TTC549 (cell line): ENCODE measurements at regions not wholly inside any gene's neighbourhood (a gene's known extent, or its start where the extent isn't known, plus 50 kb on each side); places are given as distances from the start of the nearest gene placed in this dataset.
"Not testable (repeated sequence)": the region's sequence is repeated elsewhere in the genome, so short reads cannot be mapped to it uniquely, and the experiment has no call there.

Experiments used
- FAIRE-seq: peaks from 2 replicates; lab custom pipeline; 2012; peaks lifted over from hg19 to GRCh38; lab: Jason Lieb, UNC

DNA sequence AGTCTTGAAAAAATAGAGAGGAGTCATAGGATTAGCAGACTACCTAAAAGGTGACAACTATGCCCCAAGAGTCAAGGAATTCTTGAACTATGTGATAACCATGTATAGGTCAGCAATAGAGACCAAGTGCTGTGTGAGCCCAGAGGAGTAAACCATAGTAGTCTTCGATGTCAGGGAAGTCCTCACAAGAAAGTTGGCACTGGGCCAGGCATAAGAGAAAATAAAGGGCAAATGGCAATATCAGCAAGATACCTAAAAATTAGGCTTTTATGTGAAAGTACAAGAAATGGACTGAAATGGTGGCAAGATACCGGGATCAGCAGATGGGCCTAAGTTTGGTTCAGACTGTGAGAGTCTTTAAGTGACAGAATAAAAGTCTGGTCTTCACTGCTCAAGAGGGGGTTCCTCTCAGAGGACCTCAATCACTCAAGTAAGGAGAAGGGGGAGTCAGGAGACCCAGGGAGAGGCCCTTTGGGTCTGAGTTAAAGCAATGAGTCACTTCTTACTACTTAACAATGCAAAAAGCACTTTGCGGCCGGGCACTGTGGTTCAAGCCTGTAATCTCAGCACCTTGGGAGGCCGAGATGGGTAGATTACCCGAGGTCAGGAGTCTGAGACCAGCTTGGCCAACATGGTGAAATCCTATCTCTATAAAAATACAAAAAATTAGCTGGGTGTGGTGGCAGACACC, 95.0 kb downstream of the TEX35 start:
- FAIRE-seq: no peak

DNA sequence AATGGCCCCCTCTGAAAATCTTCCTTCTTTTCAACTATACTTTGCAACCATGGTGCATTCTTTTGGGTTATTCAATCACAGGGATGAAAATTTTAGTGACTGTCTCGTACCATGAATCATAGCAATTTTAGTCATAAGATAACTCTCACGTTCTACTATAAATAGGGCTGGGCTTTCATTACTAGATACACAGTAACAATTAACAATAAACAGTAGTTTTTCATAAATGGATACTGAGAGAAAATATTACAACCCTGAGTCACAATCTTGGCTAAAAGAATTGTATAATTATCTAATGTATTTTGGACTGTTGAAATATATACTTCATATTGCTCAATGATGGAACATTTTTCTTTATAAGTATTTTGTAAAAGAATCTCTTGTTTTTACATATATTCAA, 96.1 kb downstream of the TEX35 start:
- FAIRE-seq: peak; percentile 41

DNA sequence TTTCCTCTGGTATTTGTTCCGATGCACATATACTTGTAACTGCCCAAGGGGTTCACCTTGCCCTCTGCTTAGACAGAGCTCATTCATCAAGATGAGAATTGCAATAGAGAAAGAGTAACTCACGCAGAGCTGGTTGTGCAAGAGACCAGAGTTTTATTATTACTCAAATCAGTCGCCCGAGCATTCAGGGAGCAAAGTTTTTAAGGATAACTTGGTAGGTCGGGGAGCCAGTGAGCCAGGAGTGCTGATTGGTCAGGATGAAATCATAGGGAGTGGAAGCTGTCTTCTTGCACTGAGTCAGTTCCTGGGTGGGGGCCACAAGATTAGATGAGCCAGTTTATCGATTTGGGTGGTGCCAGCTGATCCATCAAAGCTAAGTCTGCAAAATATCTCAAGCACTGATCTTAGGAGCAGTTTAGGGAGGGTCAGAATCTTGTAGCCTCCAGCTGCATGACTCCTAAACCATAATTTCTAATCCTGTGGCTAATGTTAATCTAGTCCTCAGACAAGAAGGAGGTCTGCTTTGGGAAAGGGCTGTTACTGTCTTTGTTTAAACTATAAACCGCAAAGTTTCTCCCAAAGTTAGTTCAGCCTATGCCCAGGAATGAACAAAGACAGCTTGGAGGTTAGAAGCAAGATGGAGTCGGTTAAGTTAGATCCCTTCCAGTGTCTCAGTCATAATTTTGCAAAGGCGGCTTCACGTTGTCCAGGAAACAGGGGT, 97.9 kb downstream of the TEX35 start:
- not testable (repeated sequence) for FAIRE-seq

DNA sequence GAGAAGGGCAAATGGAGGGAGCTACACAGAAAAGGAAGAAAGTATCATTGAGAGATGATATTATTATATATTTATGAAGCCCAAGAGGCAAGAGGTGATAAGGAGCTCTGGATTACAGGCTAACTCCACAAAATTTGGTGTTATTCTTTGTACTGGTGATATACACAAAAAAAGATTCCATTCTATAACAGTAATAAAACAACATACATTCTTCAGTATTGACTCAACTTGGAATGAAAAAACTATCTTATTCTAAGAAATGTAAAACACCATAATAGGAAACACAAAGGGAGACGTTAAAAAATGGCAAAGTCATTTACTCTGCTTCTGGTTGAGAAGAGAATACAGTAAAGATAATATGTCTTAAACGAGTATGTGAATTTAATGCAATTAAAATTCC, 99.4 kb downstream of the TEX35 start:
- FAIRE-seq: peak; percentile 59

DNA sequence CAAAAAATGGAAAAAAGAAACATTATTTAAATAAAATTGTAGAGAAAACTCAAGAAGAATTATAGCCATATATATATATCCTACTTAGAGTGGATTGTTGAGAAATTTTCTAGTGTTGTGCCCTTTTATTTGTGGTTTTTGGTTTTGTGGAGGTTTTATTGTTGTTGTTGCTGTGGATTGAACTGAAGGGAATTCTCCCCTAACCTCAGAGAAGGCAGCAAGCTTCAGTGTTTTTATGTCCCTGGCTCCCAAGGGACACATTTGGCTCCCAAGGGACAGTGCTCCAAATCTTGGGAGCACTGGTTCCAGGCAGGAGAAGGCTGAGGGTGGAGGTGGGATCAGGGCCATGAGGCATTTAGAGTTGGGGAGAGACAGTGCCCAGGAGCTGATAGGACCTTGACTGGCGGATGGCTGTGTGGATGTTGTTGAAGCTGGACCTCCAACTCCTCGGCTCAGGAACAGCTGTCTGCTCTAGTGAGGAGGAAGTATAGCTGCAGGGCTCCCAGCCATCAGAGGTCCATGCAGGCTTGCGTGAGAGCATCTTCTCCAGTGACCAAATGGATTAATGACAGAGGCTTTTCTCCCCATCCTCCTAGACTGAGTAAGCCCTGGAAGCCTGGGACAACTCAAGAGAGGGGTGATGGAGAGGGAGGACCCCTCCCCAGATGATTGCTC, 100.5 kb downstream of the TEX35 start:
- FAIRE-seq: no peak

DNA sequence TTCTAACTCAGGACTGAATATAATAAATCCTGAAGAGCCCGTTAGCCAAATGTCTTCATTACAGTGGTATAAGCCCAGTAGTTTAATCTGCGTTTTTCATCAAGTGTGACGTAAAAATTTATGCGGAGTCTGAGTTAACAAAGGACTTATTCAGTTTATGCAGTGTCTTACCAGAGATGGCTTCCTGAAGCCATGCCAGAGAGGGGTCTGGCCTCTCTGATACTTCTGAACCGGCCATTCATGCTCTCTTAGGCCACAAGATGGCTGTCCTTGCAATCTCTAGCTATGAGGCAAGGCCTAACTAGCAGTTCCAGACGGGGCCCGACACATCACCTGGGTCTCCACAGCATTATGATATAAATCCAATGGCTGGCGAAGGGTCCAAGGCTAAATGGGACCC, 101.4 kb downstream of the TEX35 start:
- FAIRE-seq: no peak

DNA sequence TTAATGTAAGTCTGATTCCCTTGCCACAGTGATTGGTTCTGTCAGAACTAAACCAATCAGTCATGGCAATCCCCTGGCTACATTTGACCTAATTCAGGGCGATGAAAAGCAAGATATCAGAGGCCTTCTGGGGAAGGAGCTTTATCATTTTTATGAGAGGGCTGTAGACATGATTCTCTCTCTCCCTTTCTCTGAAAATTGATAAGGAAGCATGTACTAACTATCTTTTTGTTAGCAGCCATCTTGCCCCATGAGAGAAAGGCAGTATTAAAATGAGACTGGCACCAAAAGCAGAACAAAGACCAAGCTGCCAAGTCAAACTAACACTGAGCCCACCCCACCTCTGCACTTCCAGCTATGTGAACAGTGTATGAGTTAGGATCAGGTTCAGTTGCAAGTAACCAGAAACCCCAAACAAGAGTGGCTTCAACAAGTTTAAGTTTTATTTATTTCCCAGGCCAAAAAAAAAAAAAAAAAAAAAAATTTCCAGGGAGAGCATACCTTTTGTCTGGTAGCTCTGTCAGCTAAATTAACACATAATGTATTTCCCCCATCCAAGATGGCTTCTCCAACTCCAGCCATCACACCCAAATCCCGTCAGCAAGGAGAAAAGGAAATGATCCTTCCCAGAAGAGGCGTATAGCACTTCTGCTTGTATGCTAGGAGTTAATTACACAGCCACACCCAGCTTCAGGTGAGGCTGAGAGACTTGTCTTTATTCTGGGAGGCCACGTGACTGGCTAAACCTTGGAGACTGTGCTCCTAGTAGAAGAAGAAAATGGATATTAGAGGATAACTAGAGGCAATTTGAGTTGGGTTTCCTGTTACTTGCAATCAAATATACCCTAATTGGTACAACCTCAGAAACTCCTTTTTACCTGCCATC, 105.8 kb upstream of the RALGPS2 start:
- no peak for FAIRE-seq

DNA sequence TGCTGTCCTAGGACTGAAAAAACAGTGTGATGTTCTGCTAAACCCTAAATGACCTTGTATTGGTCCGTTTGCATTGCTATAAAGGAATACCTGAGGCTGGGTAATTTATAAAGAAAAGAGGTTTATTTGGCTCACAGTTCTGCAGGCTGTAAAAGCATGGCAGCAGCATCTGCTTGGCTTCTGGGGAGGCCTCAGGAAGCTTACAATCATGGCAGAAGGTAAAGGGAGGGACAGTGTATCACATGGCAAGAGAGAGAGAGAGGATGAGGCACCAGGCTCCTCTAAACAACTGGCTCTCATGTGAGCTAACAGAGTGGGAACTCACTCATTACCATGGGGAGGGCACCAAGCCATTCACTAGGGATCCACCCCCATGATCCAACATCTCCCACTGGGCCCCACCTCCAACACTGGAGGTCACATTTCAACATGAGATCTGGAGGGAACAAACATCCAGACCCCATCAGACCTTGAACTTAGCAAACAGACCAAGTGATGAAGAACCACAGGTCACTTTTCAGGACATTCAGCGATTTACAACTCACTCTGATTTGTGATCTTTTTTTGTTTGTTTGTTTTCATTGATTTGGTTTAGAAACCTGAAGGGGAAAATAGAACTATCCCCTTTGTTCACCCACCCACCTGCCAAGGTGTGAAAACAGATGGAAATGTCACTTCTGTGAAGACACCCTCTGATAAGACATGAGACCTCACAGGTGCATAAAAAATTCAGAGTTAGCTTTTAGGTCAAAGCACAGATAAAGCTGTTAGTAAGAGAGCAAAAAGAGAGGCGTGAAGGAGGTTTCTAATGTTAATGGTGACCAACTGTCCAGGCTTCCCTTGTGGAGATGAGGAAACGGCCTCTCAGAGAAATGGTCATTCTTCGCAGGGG, 104.2 kb upstream of the RALGPS2 start:
- FAIRE-seq: no peak

DNA sequence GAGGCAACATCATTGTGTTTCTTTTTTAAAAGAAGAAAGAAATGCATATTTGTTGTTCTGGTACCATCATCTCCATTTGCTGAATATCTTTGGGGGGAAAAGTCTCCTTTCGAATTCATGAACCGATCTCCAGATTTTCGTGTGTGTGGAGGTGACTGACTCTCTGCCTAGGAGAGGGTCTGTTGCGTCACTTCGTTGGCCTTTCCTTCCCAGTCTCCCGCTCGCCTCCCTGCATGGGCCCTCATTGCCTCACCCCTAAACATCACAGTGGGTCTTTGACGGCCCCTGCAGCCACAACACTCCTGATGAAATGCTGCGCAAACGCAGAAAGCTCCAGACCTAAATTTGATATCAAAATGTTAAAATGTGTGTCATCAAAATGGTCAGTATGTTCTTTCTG, 103.2 kb upstream of the RALGPS2 start:
- FAIRE-seq: no peak

DNA sequence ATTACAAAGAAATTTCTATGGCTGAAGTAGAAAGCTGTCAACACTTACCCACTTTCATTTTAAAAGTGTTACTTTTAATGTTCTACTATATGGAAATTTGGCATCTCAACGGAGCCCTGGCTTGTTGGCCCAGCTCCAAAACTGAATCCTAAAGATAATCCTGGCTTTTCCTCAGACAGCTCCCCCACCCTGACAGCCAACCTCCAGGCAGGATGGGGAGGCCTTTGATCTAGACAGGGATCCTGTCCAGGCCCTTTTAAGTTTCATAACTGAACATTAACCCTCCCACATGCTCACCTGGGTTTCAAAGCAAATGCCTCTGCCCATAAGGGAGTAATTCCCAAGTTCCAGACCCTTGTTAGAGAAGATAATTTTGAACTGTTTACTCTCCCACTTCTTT, 99.3 kb upstream of the RALGPS2 start:
- no peak for FAIRE-seq

DNA sequence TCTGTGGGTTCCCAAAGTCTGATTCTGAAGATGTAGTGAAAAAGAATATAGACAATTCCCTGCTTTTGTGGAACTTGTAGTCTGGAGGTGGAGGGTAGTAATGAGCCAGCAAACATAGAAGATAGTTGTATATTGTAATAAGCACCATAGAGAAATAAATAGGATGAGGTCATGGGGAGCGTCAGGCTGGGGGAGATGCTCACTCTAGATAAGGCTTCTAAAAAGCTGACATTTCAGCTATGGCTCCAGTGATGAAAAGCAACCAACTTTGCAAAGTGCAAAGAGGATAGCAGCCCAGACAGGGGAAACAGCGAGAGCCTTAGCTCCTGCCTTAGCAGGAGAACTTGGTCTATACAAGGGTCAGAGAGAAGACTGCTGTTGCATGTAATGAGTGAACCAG, 98.0 kb upstream of the RALGPS2 start:
- FAIRE-seq: no peak

DNA sequence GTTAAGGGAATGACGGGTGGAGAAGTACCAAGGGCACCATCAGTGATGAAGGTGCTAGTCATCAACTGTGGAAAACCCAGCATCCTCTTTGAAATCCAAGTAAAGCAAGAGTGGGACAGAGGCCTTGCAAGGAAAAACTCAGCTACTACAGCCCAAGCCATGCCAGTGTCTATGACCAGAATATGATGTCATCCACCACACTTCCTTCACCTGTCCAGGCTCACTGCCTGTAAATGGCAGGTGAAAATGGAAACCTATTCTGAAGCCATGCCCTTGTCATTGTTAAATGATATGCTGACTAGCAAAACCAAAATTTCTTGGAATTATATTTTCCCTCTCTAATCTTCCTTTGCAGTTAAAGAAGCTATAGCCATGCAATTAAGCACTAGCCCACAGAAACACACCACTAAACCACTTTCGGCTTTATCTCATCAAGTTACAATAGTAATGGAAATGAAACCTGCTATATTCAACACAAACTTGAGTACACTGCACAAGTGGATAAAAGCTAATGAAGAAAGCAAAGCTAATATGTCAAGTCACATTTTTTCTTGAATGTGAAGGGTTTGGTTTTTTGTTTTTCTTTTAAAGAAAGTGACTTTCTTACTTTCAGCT, 96.3 kb upstream of the RALGPS2 start:
- FAIRE-seq: no peak

DNA sequence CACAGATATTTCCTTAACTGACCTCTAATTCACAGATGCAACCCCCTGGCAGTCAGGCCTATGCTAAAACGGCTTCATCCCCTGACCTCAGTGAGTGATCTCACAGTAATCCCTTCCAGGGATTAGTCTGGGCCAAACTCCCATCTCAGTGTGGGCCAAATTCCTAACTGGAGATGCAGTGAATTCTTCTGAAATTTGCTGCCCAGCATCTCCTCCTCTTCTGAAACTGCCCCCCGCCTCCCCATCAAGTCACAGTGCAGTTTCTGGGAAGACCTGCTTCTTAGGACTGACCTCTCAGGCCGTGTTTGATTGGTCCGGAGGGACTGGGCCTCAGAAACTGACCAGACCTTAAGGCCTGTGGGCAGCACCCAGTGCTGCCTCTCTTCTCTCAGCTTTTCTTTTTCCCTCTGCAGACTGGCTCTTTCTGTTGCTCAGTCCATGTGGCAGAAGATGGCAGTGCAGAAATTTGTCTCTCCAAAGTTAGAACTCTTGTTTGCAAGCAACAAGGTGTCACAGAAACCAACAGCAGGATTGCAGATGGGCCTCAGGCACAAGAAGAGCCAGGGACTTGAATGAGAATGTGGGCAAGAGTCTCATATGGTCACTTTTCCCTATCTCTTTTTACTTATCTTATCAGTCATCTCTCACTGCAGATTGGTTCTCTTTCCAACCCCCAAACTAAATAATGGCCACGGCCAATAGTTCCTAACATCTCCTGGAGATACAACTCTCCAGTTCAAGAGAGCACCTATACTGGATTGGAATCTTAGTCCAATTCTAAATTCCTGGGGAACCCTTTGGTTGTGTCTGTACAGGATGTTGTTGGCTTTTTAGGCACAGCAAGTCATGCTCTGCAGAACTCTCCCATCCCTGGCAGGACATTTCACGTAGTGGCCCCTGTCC, 95.5 kb upstream of the RALGPS2 start:
- FAIRE-seq: no peak

DNA sequence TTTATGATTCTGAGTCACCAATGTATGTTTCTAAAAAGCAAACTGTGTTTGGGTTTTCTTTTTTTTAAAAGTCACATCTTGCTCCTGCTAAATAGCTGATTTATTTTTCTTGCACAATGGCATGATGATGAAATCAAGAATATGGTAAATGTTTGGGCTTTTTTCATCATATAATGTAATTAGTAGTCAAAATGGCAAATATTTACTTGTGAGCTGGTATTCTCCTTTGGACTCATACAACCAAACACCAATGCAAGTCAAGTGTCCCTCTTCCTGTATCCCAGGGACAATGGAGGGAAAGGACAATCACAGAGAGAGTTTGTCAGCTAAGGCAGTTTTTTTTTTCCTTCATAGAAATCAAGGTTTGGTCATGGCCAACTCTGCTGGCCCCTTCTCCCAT, 94.6 kb upstream of the RALGPS2 start:
- FAIRE-seq: no peak

DNA sequence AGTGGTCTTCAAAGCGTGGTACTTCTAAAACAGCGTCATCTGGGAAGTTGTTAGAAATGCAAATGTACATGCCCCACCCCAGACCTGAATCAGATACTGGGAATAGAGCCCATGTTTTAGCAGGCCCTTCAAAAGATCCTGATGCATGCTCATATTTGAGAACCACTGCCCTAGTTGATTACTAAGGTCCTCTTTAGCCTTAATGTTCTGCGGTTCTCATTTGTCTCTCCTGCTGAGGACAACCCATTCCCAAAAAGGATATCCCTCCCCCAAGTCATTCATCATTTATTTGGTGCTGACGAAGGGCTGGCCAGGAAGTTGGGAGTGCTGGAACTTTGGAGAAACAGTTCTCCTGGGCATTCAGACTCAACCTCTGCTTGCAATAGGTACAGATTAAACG, 92.4 kb upstream of the RALGPS2 start:
- FAIRE-seq: no peak

DNA sequence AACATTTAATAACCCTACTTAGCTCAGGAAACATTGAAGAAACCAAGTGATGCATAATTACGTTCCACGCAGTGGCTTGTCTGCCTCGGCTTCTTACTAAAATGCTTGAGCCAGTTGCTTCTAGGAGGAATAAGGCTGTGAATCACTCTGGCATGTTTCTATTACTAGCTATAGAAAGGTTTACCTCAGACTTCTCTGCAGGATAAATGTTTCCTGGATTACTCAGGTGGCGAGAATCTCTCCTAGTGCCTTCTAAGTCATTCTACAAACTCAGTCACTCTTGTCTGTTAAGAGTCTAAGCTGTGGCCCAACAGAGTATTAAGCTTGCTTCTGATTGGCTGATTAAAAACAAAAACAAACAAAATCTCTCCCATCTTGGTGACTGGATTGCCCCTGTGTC, 92.0 kb upstream of the RALGPS2 start:
- no peak for FAIRE-seq

DNA sequence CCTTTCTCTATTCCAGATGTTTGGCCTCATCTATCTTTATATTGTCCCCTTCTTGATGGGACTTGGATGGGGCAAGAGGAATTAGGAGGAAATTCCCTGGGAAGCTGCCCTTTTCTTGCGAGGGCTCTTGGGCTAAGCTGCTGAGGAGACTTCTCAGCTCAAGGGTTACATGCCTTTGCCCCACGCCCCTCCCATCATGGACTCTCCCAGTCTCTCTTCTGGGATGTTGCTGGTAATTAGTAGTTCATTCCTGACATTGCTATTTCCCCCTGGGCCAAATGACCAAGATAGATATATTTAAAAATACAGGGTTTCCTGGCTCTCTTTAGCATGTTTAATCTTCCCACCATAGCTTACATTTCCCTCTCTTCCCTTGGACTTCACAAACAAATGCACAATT, 90.6 kb upstream of the RALGPS2 start:
- no peak for FAIRE-seq

DNA sequence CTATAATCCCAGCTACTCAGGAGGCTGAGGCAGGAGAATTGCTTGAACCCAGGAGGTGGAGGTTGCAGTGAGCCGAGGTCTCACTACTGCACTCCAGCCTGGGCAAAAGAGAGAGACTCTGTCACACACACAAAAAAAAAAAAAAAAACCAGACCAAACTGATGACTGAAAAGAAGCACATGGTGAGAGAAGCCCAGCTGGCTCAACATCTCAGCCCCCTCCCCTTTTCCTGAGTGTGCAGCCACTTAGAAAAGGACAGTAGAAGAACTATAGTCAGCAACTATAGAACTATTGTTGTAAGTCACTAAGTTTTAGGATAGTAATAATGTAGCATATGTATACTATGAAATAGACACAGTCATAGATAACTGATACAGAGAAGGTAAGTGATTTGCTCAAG, 87.2 kb upstream of the RALGPS2 start:
- FAIRE-seq: no peak

DNA sequence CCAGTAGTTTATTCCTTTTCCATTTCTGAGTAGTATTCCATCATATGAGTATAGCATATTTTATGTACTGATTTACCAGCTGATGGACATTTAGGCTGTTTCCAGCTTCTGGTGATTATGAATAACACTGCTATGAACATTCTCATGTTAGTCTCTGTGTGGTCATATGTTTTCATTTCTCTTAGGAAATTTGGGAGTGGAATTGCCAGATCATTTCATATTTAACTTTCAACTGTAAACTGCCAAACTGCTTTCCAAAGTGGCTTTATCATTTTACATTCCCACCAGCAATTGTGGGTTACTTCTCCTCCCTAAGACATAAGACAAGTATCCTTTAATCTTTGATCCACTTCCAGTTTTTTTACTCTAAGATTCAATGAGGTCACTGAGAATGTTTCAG, 85.7 kb upstream of the RALGPS2 start:
- FAIRE-seq: no peak

DNA sequence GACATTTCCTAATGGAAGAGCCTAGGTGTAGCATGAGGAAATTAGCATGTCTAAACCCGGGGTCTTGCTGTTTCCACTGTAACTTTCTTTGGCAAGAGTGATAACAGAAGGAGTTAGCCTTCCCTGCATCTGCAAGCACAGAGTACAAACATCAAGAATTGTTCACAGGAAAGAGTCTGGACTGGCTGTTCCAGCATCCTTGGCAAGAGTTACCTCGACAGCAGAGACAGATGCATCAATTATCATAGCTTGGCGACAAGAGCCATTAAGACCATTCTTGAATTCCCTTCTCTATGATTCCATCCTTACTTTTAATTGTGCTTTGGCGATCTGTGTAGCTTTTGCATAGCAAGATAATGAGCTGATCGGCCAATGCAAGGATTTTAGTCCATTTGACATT, 82.8 kb upstream of the RALGPS2 start:
- no peak for FAIRE-seq
